GM12873 (cell line): ENCODE measurements at regions not wholly inside any gene's neighbourhood (a gene's known extent, or its start where the extent isn't known, plus 50 kb on each side); places are given as distances from the start of the nearest gene placed in this dataset.
A peak's percentile ranks its signal among the peaks of the same experiment; 100 is the strongest.

Experiments used
- TF ChIP-seq, protein P1 (sequence below): IDR thresholded peaks from 2 replicates; pipeline ENCODE4 v1.5.1; 2012; ENCODE audit warnings: low read depth, mild to moderate bottlenecking, moderate library complexity, low read length, control low read depth; ENCODE audit not compliant: insufficient read depth; ENCODE audit errors: missing control alignments

DNA sequence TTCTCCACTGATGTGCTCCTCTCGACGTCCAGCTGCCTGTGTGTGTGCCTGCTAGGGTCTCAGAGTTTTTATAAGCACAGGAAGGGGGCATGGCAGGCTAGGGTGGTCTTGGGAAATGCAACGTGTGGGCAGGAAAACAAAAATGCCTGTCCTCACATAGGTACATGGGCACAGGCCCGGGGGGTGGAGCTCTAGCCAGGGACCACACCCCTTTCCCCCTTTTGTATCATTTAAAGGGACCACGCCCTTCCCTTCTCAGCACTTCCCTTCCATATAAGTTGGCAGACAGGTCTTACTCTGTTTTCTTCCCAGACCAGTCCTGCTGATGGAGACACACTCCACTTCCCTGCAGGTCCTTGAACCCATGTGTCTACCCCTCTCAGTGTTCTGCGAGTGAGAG, 645.0 kb downstream of the CBLN2 start:
- TF ChIP-seq, protein P1, sequence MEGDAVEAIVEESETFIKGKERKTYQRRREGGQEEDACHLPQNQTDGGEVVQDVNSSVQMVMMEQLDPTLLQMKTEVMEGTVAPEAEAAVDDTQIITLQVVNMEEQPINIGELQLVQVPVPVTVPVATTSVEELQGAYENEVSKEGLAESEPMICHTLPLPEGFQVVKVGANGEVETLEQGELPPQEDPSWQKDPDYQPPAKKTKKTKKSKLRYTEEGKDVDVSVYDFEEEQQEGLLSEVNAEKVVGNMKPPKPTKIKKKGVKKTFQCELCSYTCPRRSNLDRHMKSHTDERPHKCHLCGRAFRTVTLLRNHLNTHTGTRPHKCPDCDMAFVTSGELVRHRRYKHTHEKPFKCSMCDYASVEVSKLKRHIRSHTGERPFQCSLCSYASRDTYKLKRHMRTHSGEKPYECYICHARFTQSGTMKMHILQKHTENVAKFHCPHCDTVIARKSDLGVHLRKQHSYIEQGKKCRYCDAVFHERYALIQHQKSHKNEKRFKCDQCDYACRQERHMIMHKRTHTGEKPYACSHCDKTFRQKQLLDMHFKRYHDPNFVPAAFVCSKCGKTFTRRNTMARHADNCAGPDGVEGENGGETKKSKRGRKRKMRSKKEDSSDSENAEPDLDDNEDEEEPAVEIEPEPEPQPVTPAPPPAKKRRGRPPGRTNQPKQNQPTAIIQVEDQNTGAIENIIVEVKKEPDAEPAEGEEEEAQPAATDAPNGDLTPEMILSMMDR: no peak

DNA sequence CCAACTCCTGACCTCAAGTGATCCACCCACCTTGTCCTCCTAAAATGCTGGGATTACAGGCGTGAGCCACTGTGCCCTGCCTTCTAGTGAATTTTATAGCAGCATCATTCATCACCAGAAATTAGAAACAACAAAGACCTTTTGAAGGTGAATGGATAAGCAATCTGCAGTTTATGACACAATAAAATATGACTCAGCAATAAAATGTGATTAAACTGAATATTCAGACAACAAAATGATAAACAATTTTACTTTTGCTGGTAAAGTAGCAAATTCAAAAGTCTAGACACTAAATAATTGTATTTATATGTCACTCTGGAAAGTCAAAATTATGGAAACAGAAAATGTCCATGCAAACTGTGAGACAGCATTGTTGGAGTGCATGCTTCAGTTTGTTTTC, 656.6 kb downstream of the CBLN2 start:
- TF ChIP-seq, protein P1: no peak

DNA sequence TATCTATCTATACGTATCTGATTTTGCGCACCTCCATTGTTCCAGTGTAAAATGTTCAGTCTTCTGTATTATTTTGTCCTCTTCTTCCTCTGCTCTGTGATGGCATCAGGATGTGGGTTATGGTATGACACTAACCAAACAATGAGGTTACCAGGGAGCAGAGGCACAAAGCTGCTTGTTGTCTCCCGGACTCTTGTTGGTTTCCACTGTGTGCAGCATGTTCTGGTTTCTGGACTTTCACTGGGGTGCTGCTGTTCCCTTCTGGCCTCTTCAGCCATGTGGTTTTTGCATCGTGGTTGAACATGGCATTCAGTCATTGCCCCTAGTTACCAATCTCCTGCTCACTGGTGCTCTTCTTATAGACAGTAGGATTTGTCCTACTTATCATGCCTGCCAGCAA, 665.9 kb downstream of the CBLN2 start:
- TF ChIP-seq, protein P1: no peak

DNA sequence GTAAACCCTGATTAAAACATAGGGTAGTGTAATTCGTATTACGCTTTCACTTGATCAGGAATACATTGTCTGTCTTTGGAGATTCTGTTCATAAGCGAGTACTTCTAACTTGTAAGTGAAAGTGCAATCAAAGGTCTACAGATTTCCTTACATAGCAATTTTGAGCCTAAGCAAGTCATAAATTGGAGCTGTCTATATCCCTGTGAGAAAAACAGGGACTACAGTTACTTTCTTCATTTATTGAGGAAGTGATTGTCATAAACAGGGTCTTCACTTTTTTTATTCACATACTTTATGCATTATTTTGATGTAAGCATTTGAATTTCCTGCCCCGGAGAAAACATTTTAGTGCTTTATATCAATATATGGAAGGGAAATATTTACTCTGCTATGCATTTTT, 670.4 kb downstream of the CBLN2 start:
- TF ChIP-seq, protein P1: no peak

DNA sequence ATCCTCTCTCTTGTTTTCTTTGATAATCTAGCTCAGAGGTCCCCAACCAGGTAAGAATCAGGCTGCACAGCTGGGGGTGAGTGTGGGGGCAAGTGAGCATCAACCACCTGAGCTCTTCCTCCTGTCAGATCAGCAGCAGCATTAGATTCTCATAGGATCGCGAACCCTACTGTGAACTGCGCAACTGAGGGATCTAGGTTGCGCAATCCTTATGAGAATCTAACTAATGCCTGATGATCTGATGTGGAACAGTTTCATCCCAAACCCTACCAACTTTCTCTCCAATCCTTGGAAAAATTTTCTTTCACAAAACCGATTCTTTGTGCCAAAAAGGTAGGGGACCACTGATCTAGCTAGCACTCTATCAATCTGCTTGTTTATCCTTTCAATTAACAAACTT, 678.3 kb downstream of the CBLN2 start:
- TF ChIP-seq, protein P1: no peak

DNA sequence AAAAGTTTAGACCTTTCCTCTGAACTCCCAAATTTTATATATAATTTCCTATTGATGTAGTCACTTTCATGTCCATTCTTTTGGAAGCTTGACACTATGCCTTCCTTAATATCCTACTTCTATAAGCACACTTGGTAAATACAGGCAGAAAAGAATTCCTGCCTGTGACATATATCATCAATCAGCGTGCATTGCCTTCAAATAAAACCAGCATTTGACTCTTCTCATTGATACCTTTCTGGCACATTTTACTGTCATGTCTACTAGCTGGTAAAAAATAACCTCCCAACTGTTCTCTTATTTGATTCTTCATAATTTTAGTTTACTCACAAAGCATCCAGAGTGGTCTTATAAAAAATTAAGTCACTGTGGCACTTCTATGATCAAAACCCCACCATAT, 693.5 kb downstream of the CBLN2 start:
- TF ChIP-seq, protein P1: no peak

DNA sequence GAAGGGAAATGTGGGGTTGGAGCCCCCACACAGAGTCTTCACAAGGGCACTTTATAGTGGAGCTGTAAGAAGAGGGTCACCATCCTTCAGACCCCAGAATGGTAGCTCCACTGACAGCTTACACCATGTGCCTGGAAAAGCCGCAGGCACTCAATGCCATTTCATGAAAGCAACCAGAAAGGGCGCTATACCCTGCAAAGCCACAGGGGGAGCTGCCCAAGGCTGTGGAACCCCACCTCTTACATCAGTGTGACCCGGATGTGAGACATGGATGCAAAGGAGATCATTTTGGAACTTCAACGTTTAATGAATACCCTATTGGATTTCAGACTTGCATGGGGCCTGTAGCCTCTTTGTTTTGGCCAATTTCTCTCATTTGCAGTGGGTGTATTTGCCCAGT, 694.7 kb downstream of the CBLN2 start:
- TF ChIP-seq, protein P1: peak; percentile 13
